K562 (cell line): ENCODE measurements at regions not wholly inside any gene's neighbourhood (a gene's known extent, or its start where the extent isn't known, plus 50 kb on each side); places are given as distances from the start of the nearest gene placed in this dataset.
"Not testable (repeated sequence)": the region's sequence is repeated elsewhere in the genome, so short reads cannot be mapped to it uniquely, and the experiment has no call there.

Experiments
- ATAC-seq: fragments of 200-7000 bp; cut with Tn5 transposase; 3 replicates; pipeline ENCODE4 v1.9.1; 2020; ENCODE audit warnings: moderate library complexity
- BruUV-seq: library from RNA; stranded (reverse); fragments of 400-500 nt; replicated peaks from 2 replicates; lab custom pipeline; 2021; lab: Mats Ljungman, UMichigan
- CTCF ChIA-PET: fragments of 300-600 bp; formaldehyde crosslinking; extraction: SDS; loops from one replicate; lab custom pipeline; 2021; ENCODE audit warnings: low intra/inter-chr PET ratio; lab: Yijun Ruan, JAX
- POLR2A ChIA-PET: fragments of 300-600, 350-650 bp; sonication (Branson Sonifier 250); formaldehyde crosslinking; extraction: SDS; loops from one replicate; lab custom pipeline; 2021; ENCODE audit warnings: antibody characterized with exemption, inconsistent platforms; lab: Yijun Ruan, JAX
- DNase-seq, 4 experiments: peaks; one replicate each; pipeline versions ENCODE4 v3.0.0 to v3.0.0-alpha.2; 2011 to 2018; ENCODE audit warnings: low spot score in 3 of 4, mixed read lengths in 3 of 4; ENCODE audit errors: extremely low read depth in 1 of 4
- FAIRE-seq: peaks from 2 replicates; lab custom pipeline; 2011; peaks lifted over from hg19 to GRCh38; lab: Jason Lieb, UNC
- H2AFZ ChIP-seq: 2 replicates; pipeline ENCODE4 v1.6.0; 2011; ENCODE audit warnings: low read depth, low read length, control low read depth, inconsistent platforms
- H3K27ac ChIP-seq: fragments of 200-600 bp; 3 replicates; pipeline ENCODE4 v1.8.0; 2011; ENCODE audit warnings: low read depth, mild to moderate bottlenecking, control low read depth, inconsistent platforms, low read length, moderate library complexity, mixed read lengths; ENCODE audit errors: extremely low read depth
- H3K27me3 ChIP-seq, 2 experiments: fragments of 300-600 bp in 1 of 2; 2 replicates in 1 of 2; 3 replicates in 1 of 2; pipeline versions ENCODE4 v1.6.0 to v1.8.0; 2011; ENCODE audit warnings: inconsistent platforms in 2 of 2, low read length in 2 of 2, mild to moderate bottlenecking in 1 of 2, mixed read lengths in 1 of 2, moderate library complexity in 1 of 2; ENCODE audit not compliant: control insufficient read depth in 2 of 2, insufficient read depth in 2 of 2
- H3K36me3 ChIP-seq: fragments of 300-600 bp; 3 replicates; pipeline ENCODE4 v1.8.0; 2011; ENCODE audit warnings: mild to moderate bottlenecking, low read length, inconsistent platforms; ENCODE audit not compliant: control insufficient read depth, insufficient read depth
- H3K4me1 ChIP-seq, 2 experiments: fragments of 200-600 bp in 1 of 2; replicated peaks in 1 of 2; 2 replicates in 1 of 2; 3 replicates in 1 of 2; pipeline versions ENCODE4 v1.5.1 to v1.8.0; 2011; ENCODE audit warnings: inconsistent platforms in 2 of 2, low read length in 2 of 2, mild to moderate bottlenecking in 1 of 2, mixed read lengths in 1 of 2, moderate library complexity in 1 of 2; ENCODE audit not compliant: control insufficient read depth in 2 of 2, insufficient read depth in 2 of 2
- H3K4me2 ChIP-seq: 2 replicates; pipeline ENCODE4 v1.6.1; 2011; ENCODE audit warnings: low read length, control low read depth, inconsistent platforms, mixed read lengths; ENCODE audit not compliant: insufficient read depth
- H3K4me3 ChIP-seq: fragments of 200-600 bp; sonication (generic), shearing (Covaris generic); 2 replicates; pipeline ENCODE4 v1.5.1; 2016; ENCODE audit warnings: control low read depth, inconsistent platforms
- H3K79me2 ChIP-seq: fragments of 200-600 bp; 3 replicates; pipeline ENCODE4 v1.8.0; 2011; ENCODE audit warnings: low read length, inconsistent platforms; ENCODE audit not compliant: control insufficient read depth, insufficient read depth
- H3K9ac ChIP-seq, 2 experiments: 2 replicates each; pipeline versions ENCODE4 v1.6.0 to v1.6.1; 2011; ENCODE audit warnings: low read depth in 2 of 2, low read length in 2 of 2, control low read depth in 1 of 2, inconsistent platforms in 1 of 2, mild to moderate bottlenecking in 1 of 2, mixed read lengths in 1 of 2; ENCODE audit not compliant: insufficient read depth in 1 of 2
- H3K9me1 ChIP-seq: one replicate; pipeline ENCODE4 v1.6.0; 2011; ENCODE audit warnings: inconsistent platforms, mild to moderate bottlenecking, low read length, moderate library complexity; ENCODE audit not compliant: control insufficient read depth, insufficient read depth
- H3K9me3 ChIP-seq: replicated peaks from 2 replicates; pipeline ENCODE4 v1.5.1; 2011; ENCODE audit warnings: low read depth, low read length, inconsistent platforms; ENCODE audit not compliant: control insufficient read depth, insufficient read depth
- H4K20me1 ChIP-seq: replicated peaks from 2 replicates; pipeline ENCODE4 v1.6.1; 2011; ENCODE audit warnings: low read length, inconsistent platforms, mixed read lengths; ENCODE audit not compliant: control insufficient read depth, insufficient read depth
- ZBTB33 ChIP-seq: sonication (generic); formaldehyde crosslinking; IDR thresholded peaks from 2 replicates; pipeline ENCODE4 v1.8.1; 2023; ENCODE audit warnings: mild to moderate bottlenecking, missing genetic modification reagents
- WGBS: fragments of 100-300 bp; shearing (Covaris generic); methylation state at CpG from one replicate; pipeline ENCODE4 v1.1.6; 2016; ENCODE audit warnings: low coverage, mixed read lengths; ENCODE audit not compliant: insufficient coverage; ENCODE audit errors: missing lambda C conversion rate; 5-methylcytosine and 5-hydroxymethylcytosine counted together
- in situ Hi-C: fragments of 300-500 bp; cut with MboI; formaldehyde crosslinking; loops from 4 replicates; pipeline ENCODE4 v1.15.0; 2018; ENCODE audit warnings: inconsistent platforms, mixed read lengths
- intact Hi-C: fragments of 100-400 bp; cut with micrococcal nuclease; formaldehyde crosslinking; loops from 2 replicates; pipeline ENCODE4 v1.14.2; 2022
- TF ChIP-seq, protein P1 (sequence below): sonication (generic); formaldehyde crosslinking; IDR thresholded peaks from 2 replicates; pipeline ENCODE4 v1.9.0; 2022; ENCODE audit warnings: mild to moderate bottlenecking, missing genetic modification reagents

GRCh38 chr9:41778535-41779071 is 350.6 kb downstream of the CNTNAP3B start:
- in situ Hi-C loops, H3K27me3 ChIP-seq, H4K20me1 ChIP-seq, H3K9ac ChIP-seq, CTCF ChIA-PET, H3K9me1 ChIP-seq, FAIRE-seq, H3K4me3 ChIP-seq, H3K4me1 ChIP-seq, intact Hi-C loops, H3K9me3 ChIP-seq, H2AFZ ChIP-seq, H3K79me2 ChIP-seq, ATAC-seq, H3K36me3 ChIP-seq, H3K4me2 ChIP-seq, BruUV-seq, DNase-seq, POLR2A ChIA-PET, H3K27ac ChIP-seq: not testable (repeated sequence)
- WGBS: 80% methylated on average over 29 of the region's 38 CpGs
- TF ChIP-seq, protein P1, sequence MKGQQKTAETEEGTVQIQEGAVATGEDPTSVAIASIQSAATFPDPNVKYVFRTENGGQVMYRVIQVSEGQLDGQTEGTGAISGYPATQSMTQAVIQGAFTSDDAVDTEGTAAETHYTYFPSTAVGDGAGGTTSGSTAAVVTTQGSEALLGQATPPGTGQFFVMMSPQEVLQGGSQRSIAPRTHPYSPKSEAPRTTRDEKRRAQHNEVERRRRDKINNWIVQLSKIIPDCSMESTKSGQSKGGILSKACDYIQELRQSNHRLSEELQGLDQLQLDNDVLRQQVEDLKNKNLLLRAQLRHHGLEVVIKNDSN: peak; percentile 29; the same call in 1 of the 2 replicates
- TF ChIP-seq ZBTB33 (CRISPR knock-in tag): peak; percentile 86

- intact Hi-C loops, H3K4me3 ChIP-seq, CTCF ChIA-PET, H3K27ac ChIP-seq, H3K4me1 ChIP-seq, H3K36me3 ChIP-seq, H4K20me1 ChIP-seq, H3K9ac ChIP-seq, BruUV-seq, H3K9me1 ChIP-seq, in situ Hi-C loops, FAIRE-seq, H3K4me2 ChIP-seq, DNase-seq, ATAC-seq, POLR2A ChIA-PET, H2AFZ ChIP-seq, H3K79me2 ChIP-seq, H3K27me3 ChIP-seq, H3K9me3 ChIP-seq: not testable (repeated sequence)
- 11% methylated on average over 3 of the region's 10 CpGs for WGBS
Observed at GRCh38 chr9:41777536-41777935, 351.7 kb downstream of the CNTNAP3B start.

DNA sequence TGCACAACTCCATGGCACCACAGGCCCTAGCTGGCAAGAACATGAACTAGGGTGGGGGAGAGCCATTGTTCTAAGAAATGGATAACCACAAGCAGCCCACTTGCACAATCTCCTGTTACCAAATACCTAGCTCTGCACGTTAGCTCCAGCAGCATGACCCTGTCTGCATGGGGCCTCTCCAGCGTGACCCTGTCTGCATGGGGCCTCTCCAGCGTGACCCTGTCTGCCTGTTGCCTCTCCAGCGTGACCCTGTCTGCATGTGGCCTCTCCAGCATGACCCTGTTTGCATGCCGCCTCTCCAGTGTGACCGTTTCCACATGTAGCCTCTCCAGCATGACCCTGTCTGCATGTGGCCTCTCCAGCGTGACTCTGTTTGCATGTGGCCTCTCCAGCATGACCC is 356.7 kb downstream of the CNTNAP3B start:
- H3K4me2 ChIP-seq, BruUV-seq, H3K9ac ChIP-seq, in situ Hi-C loops, intact Hi-C loops, H3K79me2 ChIP-seq, CTCF ChIA-PET, H3K9me1 ChIP-seq, FAIRE-seq, H3K4me3 ChIP-seq, H3K4me1 ChIP-seq, H4K20me1 ChIP-seq, DNase-seq, H3K27me3 ChIP-seq, H2AFZ ChIP-seq, POLR2A ChIA-PET, H3K36me3 ChIP-seq, ATAC-seq, H3K27ac ChIP-seq, H3K9me3 ChIP-seq: not testable (repeated sequence)
- WGBS: 12% methylated on average over 4 of the region's 7 CpGs
